GM18873 (cell line): ENCODE measurements at regions not wholly inside any gene's neighbourhood (a gene's known extent, or its start where the extent isn't known, plus 50 kb on each side); places are given as distances from the start of the nearest gene placed in this dataset.
A peak's percentile ranks its signal among the peaks of the same experiment; 100 is the strongest.

ENCODE experiments used
- ATAC-seq: cut with Tn5 transposase; IDR thresholded peaks from one replicate; pipeline ENCODE4 v1.9.1; 2021; ENCODE audit warnings: mild to moderate bottlenecking, moderate library complexity, moderate number of reproducible peaks; ENCODE audit not compliant: unreplicated experiment, low FRiP score

DNA sequence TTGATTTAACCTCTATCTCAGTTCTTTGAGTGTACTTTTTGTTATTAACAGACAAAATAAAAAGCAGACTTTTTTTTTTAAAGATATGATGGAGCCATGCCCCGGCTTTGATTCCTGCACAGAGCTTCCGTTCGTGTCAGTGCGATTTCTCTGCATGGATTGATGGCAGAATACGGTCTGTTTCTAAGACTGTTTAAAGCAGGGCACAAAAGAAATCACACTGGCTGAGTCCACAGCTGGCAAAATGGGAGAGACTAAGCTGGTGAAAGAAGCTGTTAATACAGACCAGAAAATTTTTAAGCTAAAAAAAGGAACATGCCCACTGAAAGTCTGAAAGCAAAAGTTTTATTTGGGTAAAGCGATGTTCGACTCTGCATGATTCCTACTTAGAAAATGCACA, 501.4 kb upstream of the WWC1 start:
- no peak for ATAC-seq

DNA sequence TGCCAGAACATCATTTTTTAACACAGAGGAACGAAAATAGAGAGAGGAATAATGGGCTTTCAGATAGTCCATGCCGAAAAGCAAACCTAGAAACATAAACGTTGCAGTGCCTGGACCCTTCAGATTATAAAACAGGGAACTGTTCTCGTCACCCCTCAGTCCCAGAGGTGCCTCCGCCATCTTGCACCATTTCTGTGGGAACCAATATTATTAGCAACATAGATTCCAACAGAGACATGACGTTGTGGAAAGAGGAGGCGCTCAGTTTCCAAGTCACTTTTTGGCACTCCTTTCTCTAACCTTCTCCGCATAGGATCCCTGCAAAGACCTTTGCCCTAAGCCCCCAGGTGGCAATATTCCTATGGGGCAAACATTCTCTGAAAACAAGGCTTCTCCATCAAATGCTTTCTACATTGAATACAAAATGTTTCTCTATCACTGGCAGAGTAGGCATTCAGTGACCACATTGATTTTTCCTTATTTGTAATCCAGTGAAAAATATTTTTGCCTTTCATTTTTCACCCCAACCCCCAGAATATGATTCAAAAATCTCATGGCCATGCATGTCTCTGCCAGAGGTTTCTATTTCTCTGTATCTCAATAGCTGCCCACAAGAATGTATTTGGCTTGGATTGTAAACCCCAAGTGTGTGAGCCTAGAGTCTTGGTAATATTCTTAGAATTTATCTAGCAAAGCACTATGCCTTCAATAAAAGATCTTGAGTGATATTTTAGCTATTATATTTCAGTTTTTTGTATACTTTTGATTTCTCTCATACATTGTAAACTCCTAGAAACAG, 500.8 kb upstream of the WWC1 start:
- ATAC-seq: no peak

- no peak for ATAC-seq
These were observed 498.9 kb upstream of the WWC1 start for GRCh38 chr5:167792514-167792913.

DNA sequence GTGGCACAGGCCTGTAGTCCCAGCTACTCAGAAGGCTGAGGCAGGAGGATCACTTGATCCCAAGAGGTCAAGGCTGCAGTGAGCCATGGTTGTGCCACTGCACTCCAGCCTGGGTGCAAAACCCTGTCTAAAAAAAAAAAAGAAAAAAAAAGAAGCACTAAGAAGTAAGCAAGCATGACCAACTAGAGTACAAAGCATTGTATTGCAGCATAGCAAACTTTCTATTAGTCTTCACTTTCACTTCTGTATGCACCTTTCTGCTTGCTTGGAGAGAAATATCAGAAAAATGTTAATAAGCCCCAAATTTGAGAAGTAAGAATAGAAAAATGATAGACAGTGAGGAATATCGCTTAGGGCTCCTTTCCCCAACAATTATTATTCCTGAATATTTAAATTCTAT, 497.7 kb upstream of the WWC1 start:
- no peak for ATAC-seq

DNA sequence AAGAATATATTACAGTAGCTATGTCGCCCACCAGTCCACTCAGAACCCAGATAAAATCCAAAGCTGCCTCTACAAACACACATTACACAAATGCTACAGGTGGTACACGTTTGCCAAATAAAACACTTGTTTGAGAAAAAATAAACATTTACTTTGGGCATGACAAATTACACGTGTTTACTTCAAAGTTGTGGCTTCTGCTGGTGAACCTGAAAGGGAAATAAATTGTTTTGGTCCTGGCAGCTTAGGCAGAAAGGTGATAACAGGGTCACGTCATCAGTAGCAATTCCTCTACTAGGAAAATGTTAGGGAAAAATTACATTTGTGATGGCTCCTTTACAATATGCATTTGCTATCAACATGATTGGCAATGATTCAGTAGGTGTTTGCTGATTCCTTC, 497.3 kb upstream of the WWC1 start:
- ATAC-seq: no peak

GRCh38 chr5:167796672-167797071, 494.8 kb upstream of the WWC1 start:
- no peak for ATAC-seq

GRCh38 chr5:167797933-167798332, 493.5 kb upstream of the WWC1 start:
- ATAC-seq: no peak

GRCh38 chr5:167798448-167798847, 493.0 kb upstream of the WWC1 start:
- ATAC-seq: no peak

DNA sequence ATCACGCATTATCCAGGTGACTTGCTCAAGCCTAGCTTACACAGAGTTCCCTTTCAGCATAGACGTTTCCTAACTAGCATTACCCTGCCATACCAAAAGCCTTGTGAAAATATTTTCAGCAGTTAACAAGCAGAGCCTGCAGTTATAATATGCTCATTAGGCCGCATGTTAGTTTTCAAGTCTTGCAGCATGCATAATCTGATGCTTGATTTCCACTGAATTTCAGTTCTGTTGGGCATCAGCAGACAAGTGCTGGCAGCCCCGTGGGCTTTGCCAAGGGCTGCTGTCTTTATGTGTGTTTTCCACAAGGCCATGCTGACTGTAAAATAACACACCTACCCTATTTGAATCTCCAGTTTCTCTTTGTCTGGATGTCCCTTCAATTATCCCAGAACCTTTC, 491.0 kb upstream of the WWC1 start:
- no peak for ATAC-seq

DNA sequence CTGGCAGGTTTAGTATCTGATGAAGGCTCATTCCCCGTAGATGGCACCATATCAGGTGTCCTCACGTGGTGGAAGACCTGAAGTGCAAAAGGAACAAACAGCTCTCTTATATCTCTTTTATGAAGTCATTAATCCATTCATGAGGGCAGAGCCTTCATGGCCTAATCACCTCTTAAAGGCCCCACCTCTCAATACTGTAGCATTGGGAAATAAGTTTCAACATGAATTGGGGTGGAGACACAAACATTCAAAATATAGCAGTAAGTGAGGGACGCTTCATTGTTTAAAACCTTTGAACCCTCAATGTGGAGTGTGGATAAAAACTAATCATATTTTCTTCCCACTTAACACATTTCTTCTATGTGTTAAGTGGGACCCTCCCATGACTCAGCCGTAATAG, 489.4 kb upstream of the WWC1 start:
- ATAC-seq: no peak

GRCh38 chr5:167802755-167803431, 488.6 kb upstream of the WWC1 start:
- ATAC-seq: no peak

DNA sequence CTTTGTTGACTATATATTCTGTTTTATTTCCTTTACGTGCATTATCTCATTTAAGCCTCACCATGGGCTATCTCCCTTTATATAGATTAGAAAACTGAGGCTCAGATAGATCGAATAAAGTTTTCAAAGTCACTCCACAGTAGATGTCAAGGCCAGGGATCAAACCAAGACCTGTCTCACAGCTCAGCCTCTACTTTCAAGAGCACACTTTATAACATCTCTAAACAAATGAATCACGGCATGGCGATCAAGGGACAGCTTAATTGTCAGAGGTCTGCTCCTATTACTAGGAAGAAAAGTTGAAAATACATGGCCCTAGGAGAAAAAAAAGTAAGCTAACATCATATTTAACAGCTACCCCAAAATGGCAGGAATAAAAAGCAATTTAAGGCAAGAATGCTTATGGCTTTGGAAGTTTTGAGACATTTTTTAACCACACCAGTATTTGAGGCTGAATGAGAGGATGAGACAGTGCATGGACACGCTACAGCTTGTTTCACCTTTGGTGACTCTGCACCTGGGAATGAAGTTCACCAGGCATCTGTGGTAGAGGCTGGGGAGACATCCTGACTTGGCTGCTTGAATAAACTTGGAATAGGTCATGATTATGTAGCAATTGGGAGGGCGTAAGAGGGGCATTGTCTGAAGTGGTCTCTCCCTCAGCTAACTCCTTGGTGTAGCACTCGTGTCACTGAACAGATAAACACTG, 486.8 kb upstream of the WWC1 start:
- no peak for ATAC-seq

GRCh38 chr5:167810573-167810972, 480.9 kb upstream of the WWC1 start:
- no peak for ATAC-seq

GRCh38 chr5:167812871-167813270, 478.6 kb upstream of the WWC1 start:
- ATAC-seq: no peak

GRCh38 chr5:167813389-167813788, 478.1 kb upstream of the WWC1 start:
- no peak for ATAC-seq

GRCh38 chr5:167814040-167814439, 477.4 kb upstream of the WWC1 start:
- no peak for ATAC-seq

DNA sequence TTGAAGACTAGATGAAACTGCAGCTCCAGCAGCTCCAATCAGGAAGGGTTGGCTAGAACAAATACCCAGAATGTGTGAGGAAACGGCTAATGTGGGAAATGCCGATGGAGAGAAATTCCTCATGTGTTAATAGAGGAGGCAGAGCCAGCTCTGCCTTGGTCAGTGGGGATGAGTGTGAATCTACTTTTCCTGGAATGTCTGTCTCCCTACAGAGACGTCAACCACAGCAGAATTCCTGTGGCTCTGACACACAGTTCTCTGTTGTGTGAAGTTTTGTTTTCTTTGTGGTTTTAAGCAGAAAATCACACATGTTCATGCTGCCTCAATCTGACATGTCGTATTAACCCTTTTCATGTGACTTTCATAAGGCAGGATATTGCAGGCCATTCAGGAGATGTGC, 476.6 kb upstream of the WWC1 start:
- no peak for ATAC-seq

DNA sequence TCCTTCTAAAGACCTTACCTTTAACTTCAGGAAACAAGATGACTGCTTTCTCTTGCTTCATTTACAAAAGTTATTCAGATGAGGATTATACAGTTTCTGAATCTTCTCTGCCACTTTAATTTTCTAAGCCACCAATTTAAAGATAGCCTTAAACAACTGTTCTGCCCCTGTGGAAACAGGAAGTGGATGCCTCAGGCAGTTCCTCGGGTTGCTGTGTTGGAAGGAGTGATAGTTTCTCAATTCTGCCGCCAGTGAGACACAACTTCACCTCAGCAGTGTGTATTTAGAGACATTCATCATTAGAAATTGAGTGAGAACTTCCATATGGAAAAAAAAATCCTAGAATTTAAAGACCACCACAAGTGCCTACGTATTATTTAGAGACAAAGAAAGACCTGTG, 475.1 kb upstream of the WWC1 start:
- no peak for ATAC-seq

- ATAC-seq: no peak
These were observed 474.6 kb upstream of the WWC1 start for GRCh38 chr5:167816864-167817263.

DNA sequence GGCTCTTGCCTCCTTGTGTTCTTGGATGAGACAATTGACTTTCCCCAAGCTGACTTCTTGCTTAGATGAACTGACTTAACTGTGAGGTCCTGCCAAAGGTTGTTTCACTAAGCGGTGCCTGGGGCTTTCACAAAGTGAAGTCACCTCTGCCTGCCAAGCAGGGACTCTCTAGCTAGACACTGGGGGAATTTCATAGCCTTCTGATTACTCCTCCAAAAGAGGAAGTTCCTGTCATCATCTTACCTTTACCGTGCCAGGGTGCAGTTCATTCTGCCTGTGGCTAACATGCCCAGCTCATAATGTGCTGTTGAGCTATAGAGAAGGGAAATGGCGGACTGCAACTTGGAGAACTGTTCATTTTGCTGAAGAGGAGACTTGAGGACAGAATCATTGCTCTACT, 472.0 kb upstream of the WWC1 start:
- ATAC-seq: peak; percentile 91

- no peak for ATAC-seq
These were observed 471.1 kb upstream of the WWC1 start for GRCh38 chr5:167820101-167820990.
